HL-60 (cell line): ENCODE measurements at regions not wholly inside any gene's neighbourhood (a gene's known extent, or its start where the extent isn't known, plus 50 kb on each side); places are given as distances from the start of the nearest gene placed in this dataset.

Experiments
- DNase-seq, 2 experiments: peaks; one replicate each; pipeline ENCODE4 v3.0.0-alpha.2; 2010 to 2020; ENCODE audit warnings: low read depth in 1 of 2, low spot score in 1 of 2
- H3K27ac ChIP-seq: fragments of 250-450 bp; sonication (Bioruptor Pico); replicated peaks from 2 replicates; pipeline ENCODE4 v1.5.1; 2020; ENCODE audit warnings: mild to moderate bottlenecking, moderate library complexity
- H3K27me3 ChIP-seq: fragments of 250-450 bp; sonication (Bioruptor Pico); 2 replicates; pipeline ENCODE4 v1.5.1; 2021; ENCODE audit warnings: mild to moderate bottlenecking, moderate library complexity; ENCODE audit not compliant: insufficient read depth, poor library complexity, severe bottlenecking
- H3K4me3 ChIP-seq: replicated peaks from 2 replicates; pipeline ENCODE4 v1.5.1; 2011; ENCODE audit warnings: mild to moderate bottlenecking, control low read depth, low read length; ENCODE audit not compliant: insufficient read depth
- GABPA ChIP-seq: IDR thresholded peaks from 2 replicates; pipeline ENCODE4 v1.6.1; 2012; ENCODE audit warnings: low read depth
- POLR2AphosphoS5 ChIP-seq: IDR thresholded peaks from 2 replicates; pipeline ENCODE4 v1.6.1; 2012; ENCODE audit warnings: low read depth
- SPI1 ChIP-seq: IDR thresholded peaks from 2 replicates; pipeline ENCODE4 v1.6.1; 2012; ENCODE audit warnings: low read depth, mild to moderate bottlenecking, borderline replicate concordance
- TF ChIP-seq, protein P1 (sequence below): IDR thresholded peaks from one replicate; pipeline ENCODE4 v1.5.1; 2011; ENCODE audit warnings: low read length, control low read depth, inconsistent platforms; ENCODE audit not compliant: insufficient read depth
- TF ChIP-seq, protein P2 (sequence below): IDR thresholded peaks from 2 replicates; pipeline ENCODE4 v1.6.1; 2012; ENCODE audit warnings: low read depth; ENCODE audit not compliant: insufficient replicate concordance

- TF ChIP-seq, protein P1, sequence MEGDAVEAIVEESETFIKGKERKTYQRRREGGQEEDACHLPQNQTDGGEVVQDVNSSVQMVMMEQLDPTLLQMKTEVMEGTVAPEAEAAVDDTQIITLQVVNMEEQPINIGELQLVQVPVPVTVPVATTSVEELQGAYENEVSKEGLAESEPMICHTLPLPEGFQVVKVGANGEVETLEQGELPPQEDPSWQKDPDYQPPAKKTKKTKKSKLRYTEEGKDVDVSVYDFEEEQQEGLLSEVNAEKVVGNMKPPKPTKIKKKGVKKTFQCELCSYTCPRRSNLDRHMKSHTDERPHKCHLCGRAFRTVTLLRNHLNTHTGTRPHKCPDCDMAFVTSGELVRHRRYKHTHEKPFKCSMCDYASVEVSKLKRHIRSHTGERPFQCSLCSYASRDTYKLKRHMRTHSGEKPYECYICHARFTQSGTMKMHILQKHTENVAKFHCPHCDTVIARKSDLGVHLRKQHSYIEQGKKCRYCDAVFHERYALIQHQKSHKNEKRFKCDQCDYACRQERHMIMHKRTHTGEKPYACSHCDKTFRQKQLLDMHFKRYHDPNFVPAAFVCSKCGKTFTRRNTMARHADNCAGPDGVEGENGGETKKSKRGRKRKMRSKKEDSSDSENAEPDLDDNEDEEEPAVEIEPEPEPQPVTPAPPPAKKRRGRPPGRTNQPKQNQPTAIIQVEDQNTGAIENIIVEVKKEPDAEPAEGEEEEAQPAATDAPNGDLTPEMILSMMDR = no peak
- TF ChIP-seq SPI1 (no peak), POLR2AphosphoS5 (no peak), GABPA (no peak)
- TF ChIP-seq, protein P2, sequence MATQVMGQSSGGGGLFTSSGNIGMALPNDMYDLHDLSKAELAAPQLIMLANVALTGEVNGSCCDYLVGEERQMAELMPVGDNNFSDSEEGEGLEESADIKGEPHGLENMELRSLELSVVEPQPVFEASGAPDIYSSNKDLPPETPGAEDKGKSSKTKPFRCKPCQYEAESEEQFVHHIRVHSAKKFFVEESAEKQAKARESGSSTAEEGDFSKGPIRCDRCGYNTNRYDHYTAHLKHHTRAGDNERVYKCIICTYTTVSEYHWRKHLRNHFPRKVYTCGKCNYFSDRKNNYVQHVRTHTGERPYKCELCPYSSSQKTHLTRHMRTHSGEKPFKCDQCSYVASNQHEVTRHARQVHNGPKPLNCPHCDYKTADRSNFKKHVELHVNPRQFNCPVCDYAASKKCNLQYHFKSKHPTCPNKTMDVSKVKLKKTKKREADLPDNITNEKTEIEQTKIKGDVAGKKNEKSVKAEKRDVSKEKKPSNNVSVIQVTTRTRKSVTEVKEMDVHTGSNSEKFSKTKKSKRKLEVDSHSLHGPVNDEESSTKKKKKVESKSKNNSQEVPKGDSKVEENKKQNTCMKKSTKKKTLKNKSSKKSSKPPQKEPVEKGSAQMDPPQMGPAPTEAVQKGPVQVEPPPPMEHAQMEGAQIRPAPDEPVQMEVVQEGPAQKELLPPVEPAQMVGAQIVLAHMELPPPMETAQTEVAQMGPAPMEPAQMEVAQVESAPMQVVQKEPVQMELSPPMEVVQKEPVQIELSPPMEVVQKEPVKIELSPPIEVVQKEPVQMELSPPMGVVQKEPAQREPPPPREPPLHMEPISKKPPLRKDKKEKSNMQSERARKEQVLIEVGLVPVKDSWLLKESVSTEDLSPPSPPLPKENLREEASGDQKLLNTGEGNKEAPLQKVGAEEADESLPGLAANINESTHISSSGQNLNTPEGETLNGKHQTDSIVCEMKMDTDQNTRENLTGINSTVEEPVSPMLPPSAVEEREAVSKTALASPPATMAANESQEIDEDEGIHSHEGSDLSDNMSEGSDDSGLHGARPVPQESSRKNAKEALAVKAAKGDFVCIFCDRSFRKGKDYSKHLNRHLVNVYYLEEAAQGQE = no peak
- H3K27me3 ChIP-seq = peaks cover 5% of the 10 kb centered on the region
- no peak for DNase-seq
- H3K4me3 ChIP-seq = no peak overlapping the region
- no peak overlapping the region for H3K27ac ChIP-seq
Observed at GRCh38 chr3:150152567-150152966, 181.9 kb upstream of the PFN2 start.

DNA sequence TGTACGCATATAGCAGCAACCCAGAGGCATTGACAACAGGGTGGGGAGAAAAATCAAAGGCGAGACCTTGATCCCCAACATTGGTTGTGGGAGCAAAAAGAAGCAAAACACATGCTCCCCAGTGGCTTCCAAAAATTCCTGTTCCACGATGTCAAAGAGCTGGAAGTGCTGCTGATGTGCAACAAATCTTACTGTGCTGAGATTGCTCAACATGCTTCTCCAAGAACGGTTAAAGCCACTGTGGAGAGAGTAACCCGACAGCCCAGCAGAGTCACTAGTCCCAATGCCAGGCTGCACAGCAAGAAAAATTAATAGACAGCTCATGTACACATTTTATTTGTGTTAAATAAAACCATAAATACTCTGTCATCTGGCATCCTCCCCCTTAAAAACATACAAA, 179.9 kb upstream of the PFN2 start:
- no peak for DNase-seq
- Histone ChIP-seq H3K27ac (no peak overlapping the region), H3K4me3 (no peak overlapping the region), H3K27me3 (peaks cover 4% of the 10 kb centered on the region)
- TF ChIP-seq SPI1 = no peak
- TF ChIP-seq GABPA = no peak
- TF ChIP-seq, protein P1 = no peak
- TF ChIP-seq, protein P2 = no peak
- no peak for TF ChIP-seq POLR2AphosphoS5

DNA sequence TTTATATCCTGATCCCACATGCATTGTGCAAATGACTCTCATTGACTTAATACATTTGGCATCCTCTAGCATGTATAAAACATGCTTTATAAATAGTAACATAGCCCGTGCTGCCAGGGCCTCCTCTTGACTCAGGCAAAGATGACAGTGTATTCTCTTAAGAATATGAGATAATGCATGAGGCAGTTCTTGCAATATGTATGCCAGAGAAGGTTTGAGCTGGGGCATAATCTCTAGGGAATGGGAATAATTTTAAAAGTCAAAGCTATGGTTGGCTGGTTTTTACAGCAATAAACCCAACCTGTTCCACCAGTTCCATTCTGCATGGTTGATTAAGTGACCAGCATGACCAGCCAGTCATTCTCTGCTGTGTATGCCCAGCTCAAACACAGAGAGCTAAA, 179.0 kb upstream of the PFN2 start:
- H3K27ac ChIP-seq = no peak overlapping the region
- no peak for TF ChIP-seq GABPA
- no peak for TF ChIP-seq SPI1
- no peak for TF ChIP-seq POLR2AphosphoS5
- TF ChIP-seq, protein P1 = no peak
- TF ChIP-seq, protein P2 = no peak
- DNase-seq = no peak
- no peak overlapping the region for H3K4me3 ChIP-seq
- peaks cover 2% of the 10 kb centered on the region for H3K27me3 ChIP-seq
